ENCODE measurements at regions not wholly inside any gene's neighbourhood (a gene's known extent, or its start where the extent isn't known, plus 50 kb on each side); places are given as distances from the start of the nearest gene placed in this dataset.

GRCh38 chr10:108244443-108245228 lies 1080.1 kb upstream of the SORCS1 start:
- no peak for TF ChIP-seq CTCF (IDR thresholded peaks at IDR 0.05)
- no peak for TF ChIP-seq POLR2A (IDR thresholded peaks at IDR 0.05)

All from testis (tissue), 2 donors.